ENCODE measurements at regions not wholly inside any gene's neighbourhood (a gene's known extent, or its start where the extent isn't known, plus 50 kb on each side); places are given as distances from the start of the nearest gene placed in this dataset.
A peak's percentile ranks its signal among the peaks of the same experiment; 100 is the strongest.

GRCh38 chr6:27157459-27158315 is 89.8 kb upstream of the PRSS16 start (continued):
- no peak for TF ChIP-seq ELK4 (CRISPR knock-in tag; IDR thresholded peaks at IDR 0.05; ENCODE audit: borderline replicate concordance)
- TF ChIP-seq ZNF687 (CRISPR knock-in tag; IDR thresholded peaks at IDR 0.05), result peak; percentile 44
- TF ChIP-seq MXD1 (CRISPR knock-in tag; IDR thresholded peaks at IDR 0.05), result no peak
- 0 out of 2 replicates have a peak, but pooled peaks have one; percentile 22 for TF ChIP-seq ZNF232 (CRISPR knock-in tag; IDR thresholded peaks at IDR 0.05; ENCODE audit: borderline replicate concordance)
- TF ChIP-seq RFX3 (CRISPR knock-in tag; IDR thresholded peaks at IDR 0.05), result 0 out of 2 replicates have a peak, but pooled peaks have one; percentile 11
- no peak for TF ChIP-seq E2F1 (CRISPR knock-in tag; IDR thresholded peaks at IDR 0.05)
- TF ChIP-seq ZFAT (CRISPR knock-in tag; conservative IDR thresholded peaks at IDR 0.05), result no peak
- TF ChIP-seq CENPT (CRISPR knock-in tag; IDR thresholded peaks at IDR 0.05; ENCODE audit: low read depth), result no peak
- TF ChIP-seq STAG1 (CRISPR knock-in tag; IDR thresholded peaks at IDR 0.05), result peak; percentile 52
- peak; percentile 28; the same call in 1 of the 2 replicates for TF ChIP-seq TARDBP (CRISPR knock-in tag; IDR thresholded peaks at IDR 0.05)
- no peak for TF ChIP-seq TFDP1 (CRISPR knock-in tag; IDR thresholded peaks at IDR 0.05; ENCODE audit: borderline replicate concordance)
- TF ChIP-seq ZNF264 (CRISPR knock-in tag; IDR thresholded peaks at IDR 0.05), result no peak
- peak; percentile 20; the same call in 1 of the 2 replicates for TF ChIP-seq MEF2D (CRISPR knock-in tag; IDR thresholded peaks at IDR 0.05)
- 0 out of 2 replicates have a peak, but pooled peaks have one; percentile 45 for TF ChIP-seq ZBTB33 (CRISPR knock-in tag; IDR thresholded peaks at IDR 0.05)
- TF ChIP-seq DR1 (CRISPR knock-in tag; IDR thresholded peaks at IDR 0.05), result no peak

Measured in HepG2 (cell line).